ENCODE measurements at regions not wholly inside any gene's neighbourhood (a gene's known extent, or its start where the extent isn't known, plus 50 kb on each side); places are given as distances from the start of the nearest gene placed in this dataset.

DNA sequence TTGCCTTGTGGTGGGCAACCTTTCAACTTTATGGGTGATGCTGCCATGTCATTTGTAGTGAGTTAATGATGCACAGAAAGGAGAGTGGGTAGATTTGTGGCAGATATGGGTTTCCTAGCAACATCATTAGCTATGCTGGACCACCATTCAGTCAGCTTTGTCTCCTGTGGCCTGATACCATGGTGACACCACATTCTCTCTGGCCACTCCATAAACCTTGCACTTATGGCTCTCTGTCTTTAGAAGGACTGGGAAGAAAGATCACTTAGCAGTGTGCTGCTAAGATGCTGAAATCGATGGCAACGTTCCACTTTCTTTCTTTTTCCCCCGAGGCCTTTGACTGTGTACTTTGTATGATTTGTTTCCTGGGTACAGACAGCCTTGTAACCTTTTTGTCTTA is 95.0 kb upstream of the SOX3 start:
- TF ChIP-seq, protein P1, sequence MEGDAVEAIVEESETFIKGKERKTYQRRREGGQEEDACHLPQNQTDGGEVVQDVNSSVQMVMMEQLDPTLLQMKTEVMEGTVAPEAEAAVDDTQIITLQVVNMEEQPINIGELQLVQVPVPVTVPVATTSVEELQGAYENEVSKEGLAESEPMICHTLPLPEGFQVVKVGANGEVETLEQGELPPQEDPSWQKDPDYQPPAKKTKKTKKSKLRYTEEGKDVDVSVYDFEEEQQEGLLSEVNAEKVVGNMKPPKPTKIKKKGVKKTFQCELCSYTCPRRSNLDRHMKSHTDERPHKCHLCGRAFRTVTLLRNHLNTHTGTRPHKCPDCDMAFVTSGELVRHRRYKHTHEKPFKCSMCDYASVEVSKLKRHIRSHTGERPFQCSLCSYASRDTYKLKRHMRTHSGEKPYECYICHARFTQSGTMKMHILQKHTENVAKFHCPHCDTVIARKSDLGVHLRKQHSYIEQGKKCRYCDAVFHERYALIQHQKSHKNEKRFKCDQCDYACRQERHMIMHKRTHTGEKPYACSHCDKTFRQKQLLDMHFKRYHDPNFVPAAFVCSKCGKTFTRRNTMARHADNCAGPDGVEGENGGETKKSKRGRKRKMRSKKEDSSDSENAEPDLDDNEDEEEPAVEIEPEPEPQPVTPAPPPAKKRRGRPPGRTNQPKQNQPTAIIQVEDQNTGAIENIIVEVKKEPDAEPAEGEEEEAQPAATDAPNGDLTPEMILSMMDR (conservative IDR thresholded peaks at IDR 0.05), result no peak
- TF ChIP-seq ZFX (IDR thresholded peaks at IDR 0.05), result no peak

All from C4-2B (cell line).